ENCODE measurements at regions not wholly inside any gene's neighbourhood (a gene's known extent, or its start where the extent isn't known, plus 50 kb on each side); places are given as distances from the start of the nearest gene placed in this dataset.
"Not testable (repeated sequence)": the region's sequence is repeated elsewhere in the genome, so short reads cannot be mapped to it uniquely, and the experiment has no call there.

GRCh38 chr16:88238732-88239274, 144.0 kb upstream of the ZNF469 start:
- H3K9ac ChIP-seq (ENCODE audit: insufficient read depth in 1 of 2, low read depth in 2 of 2, low read length in 2 of 2); H3K27ac ChIP-seq (ENCODE audit: extremely low read depth, low read depth, low read length); intact Hi-C loops (cut with micrococcal nuclease); H3K9me3 ChIP-seq (replicated peaks; ENCODE audit: control insufficient read depth, insufficient read depth, low read depth, low read length); H3K27me3 ChIP-seq (ENCODE audit: control insufficient read depth in 2 of 2, insufficient read depth in 2 of 2, low read length in 2 of 2); POLR2A ChIA-PET; H3K9me1 ChIP-seq (ENCODE audit: control insufficient read depth, insufficient read depth, low read length); H2AFZ ChIP-seq (ENCODE audit: low read depth, low read length); H3K4me3 ChIP-seq; H3K36me3 ChIP-seq (ENCODE audit: control insufficient read depth, insufficient read depth, low read length); BruUV-seq (replicated peaks); H3K79me2 ChIP-seq (ENCODE audit: control insufficient read depth, insufficient read depth, low read length); CTCF ChIA-PET (ENCODE audit: low intra/inter-chr PET ratio); H3K4me2 ChIP-seq (ENCODE audit: insufficient read depth, low read length); in situ Hi-C loops (cut with MboI); H4K20me1 ChIP-seq (replicated peaks; ENCODE audit: control insufficient read depth, insufficient read depth, low read length); TF ChIP-seq MYC (CRISPR knock-in tag; IDR thresholded peaks at IDR 0.05; ENCODE audit: borderline replicate concordance, low read depth); NR2C2 (CRISPR knock-in tag; IDR thresholded peaks at IDR 0.05); ATF3 (CRISPR knock-in tag; conservative IDR thresholded peaks at IDR 0.05): not testable (repeated sequence)
- WGBS (ENCODE audit: insufficient coverage, low coverage, missing lambda C conversion rate), result 0% methylated on average over 4 of the region's 8 CpGs
- FAIRE-seq, result peak; percentile 100
- DNase-seq (ENCODE audit: extremely low read depth in 1 of 4, low spot score in 3 of 4), result peak; percentile 63 to 89 (median 72)
- peaks cover 4 to 33% of the 10 kb centered on the region in 2 experiments; a peak in 4 of 5 replicates for H3K4me1 ChIP-seq (replicated peaks in 1 of 2; ENCODE audit: control insufficient read depth in 2 of 2, insufficient read depth in 2 of 2, low read length in 2 of 2)
- ATAC-seq, result peak; percentile 97
- TF ChIP-seq SMARCA4 (IDR thresholded peaks at IDR 0.05), result 0 out of 2 replicates have a peak, but pooled peaks have one; percentile 38
- TF ChIP-seq MYC (IDR thresholded peaks at IDR 0.05; ENCODE audit: low read depth, low read length), result 0 out of 2 replicates have a peak, but pooled peaks have one; percentile 22
- peak; percentile 32; the same call in 1 of the 2 replicates for TF ChIP-seq ARID1B (IDR thresholded peaks at IDR 0.05)
- TF ChIP-seq ZNF23 (CRISPR knock-in tag; IDR thresholded peaks at IDR 0.05), result peak; percentile 76
- peak; percentile 44; the same call in 1 of the 2 replicates for TF ChIP-seq NR2C2 (tag; IDR thresholded peaks at IDR 0.05)
- TF ChIP-seq ZBTB17 (CRISPR knock-in tag; IDR thresholded peaks at IDR 0.05), result peak; percentile 98
- 0 out of 2 replicates have a peak, but pooled peaks have one; percentile 39 for TF ChIP-seq ESRRA (IDR thresholded peaks at IDR 0.05; ENCODE audit: borderline replicate concordance, low read depth)
- TF ChIP-seq NFIC (IDR thresholded peaks at IDR 0.05), result peak; percentile 82
- TF ChIP-seq ATF7 (IDR thresholded peaks at IDR 0.05), result peak; percentile 32; the same call in 1 of the 2 replicates
- peak in 1 of 2 experiments; percentile 15; a peak in 1 of 4 replicates for TF ChIP-seq TBL1XR1 (IDR thresholded peaks at IDR 0.05; ENCODE audit: low read length in 2 of 2)
- peak; percentile 58 for TF ChIP-seq JUND (IDR thresholded peaks at IDR 0.05; ENCODE audit: borderline replicate concordance, low read depth, low read length)
- peak; percentile 60; the same call in 1 of the 3 replicates for TF ChIP-seq JUND (tag; IDR thresholded peaks at IDR 0.05; ENCODE audit: borderline replicate concordance, low read depth, low read length)
- TF ChIP-seq CREM (IDR thresholded peaks at IDR 0.05; ENCODE audit: low read depth), result 0 out of 2 replicates have a peak, but pooled peaks have one; percentile 15
- peak in 1 of 2 experiments; percentile 57; a peak in 1 of 4 replicates for TF ChIP-seq ZMIZ1 (IDR thresholded peaks at IDR 0.05; ENCODE audit: low read depth in 2 of 2, low read length in 2 of 2)
- TF ChIP-seq ATF3 (IDR thresholded peaks at IDR 0.05), result peak; percentile 75
- peak; percentile 24 for TF ChIP-seq MEIS2 (IDR thresholded peaks at IDR 0.05; ENCODE audit: partially characterized antibody)
- 0 out of 4 replicates have a peak, but pooled peaks of 1 of the 2 experiments have one; percentile 38 for TF ChIP-seq MAZ (CRISPR knock-in tag; conservative IDR thresholded peaks at IDR 0.05 in 1 of 2, IDR thresholded peaks at IDR 0.05 in 1 of 2)

Measured in K562 (cell line).